ENCODE measurements at regions not wholly inside any gene's neighbourhood (a gene's known extent, or its start where the extent isn't known, plus 50 kb on each side); places are given as distances from the start of the nearest gene placed in this dataset.
"Not testable (repeated sequence)": the region's sequence is repeated elsewhere in the genome, so short reads cannot be mapped to it uniquely, and the experiment has no call there.

DNA sequence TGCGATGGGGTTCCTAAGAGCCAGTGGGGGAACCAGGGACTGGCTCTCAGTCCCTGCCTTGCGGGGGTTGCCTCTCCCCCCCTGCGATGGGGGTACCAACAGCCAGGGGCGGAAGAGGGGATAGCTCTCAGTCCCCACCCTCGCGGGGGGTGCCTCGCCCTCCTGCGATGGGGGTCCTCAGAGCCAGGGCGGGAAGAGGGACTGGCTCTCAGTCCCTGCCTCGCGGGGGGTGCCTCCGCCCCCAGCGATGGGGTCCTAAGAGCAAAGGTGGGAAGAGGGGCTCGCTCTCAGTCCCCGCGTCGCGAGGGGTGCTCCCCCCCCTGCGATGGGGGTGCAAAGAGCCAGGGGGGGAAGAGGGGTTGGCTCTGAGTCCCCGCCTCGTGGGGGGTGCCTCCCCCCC, 162.0 kb downstream of the ATP6V0E2 start:
- TF ChIP-seq, protein P1, sequence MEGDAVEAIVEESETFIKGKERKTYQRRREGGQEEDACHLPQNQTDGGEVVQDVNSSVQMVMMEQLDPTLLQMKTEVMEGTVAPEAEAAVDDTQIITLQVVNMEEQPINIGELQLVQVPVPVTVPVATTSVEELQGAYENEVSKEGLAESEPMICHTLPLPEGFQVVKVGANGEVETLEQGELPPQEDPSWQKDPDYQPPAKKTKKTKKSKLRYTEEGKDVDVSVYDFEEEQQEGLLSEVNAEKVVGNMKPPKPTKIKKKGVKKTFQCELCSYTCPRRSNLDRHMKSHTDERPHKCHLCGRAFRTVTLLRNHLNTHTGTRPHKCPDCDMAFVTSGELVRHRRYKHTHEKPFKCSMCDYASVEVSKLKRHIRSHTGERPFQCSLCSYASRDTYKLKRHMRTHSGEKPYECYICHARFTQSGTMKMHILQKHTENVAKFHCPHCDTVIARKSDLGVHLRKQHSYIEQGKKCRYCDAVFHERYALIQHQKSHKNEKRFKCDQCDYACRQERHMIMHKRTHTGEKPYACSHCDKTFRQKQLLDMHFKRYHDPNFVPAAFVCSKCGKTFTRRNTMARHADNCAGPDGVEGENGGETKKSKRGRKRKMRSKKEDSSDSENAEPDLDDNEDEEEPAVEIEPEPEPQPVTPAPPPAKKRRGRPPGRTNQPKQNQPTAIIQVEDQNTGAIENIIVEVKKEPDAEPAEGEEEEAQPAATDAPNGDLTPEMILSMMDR (IDR thresholded peaks at IDR 0.05), result not testable (repeated sequence)
- TF ChIP-seq POLR2A (IDR thresholded peaks at IDR 0.05), result not testable (repeated sequence)

Measured in Peyer's patch (tissue), 4 donors.